Adrenal gland (tissue), 5 donors: ENCODE measurements at regions not wholly inside any gene's neighbourhood (a gene's known extent, or its start where the extent isn't known, plus 50 kb on each side); places are given as distances from the start of the nearest gene placed in this dataset.

Experiments
- CTCF ChIP-seq, 6 experiments: fragments of 450-650 bp in 4 of 6; fragments of 200-600 bp in 2 of 6; sonication (generic) in 1 of 6; IDR thresholded peaks; 1 replicate in 5 of 6; 2 replicates in 1 of 6; pipeline versions ENCODE4 v1.5.1 to v1.8.0; 2016 to 2021; ENCODE audit warnings: antibody characterized with exemption in 6 of 6, mild to moderate bottlenecking in 2 of 6, moderate library complexity in 1 of 6
- POLR2A ChIP-seq, 2 donors: fragments of 450-650 bp; IDR thresholded peaks; one replicate each; pipeline ENCODE4 v1.6.1; 2017; ENCODE audit warnings: antibody characterized with exemption in 2 of 2, mild to moderate bottlenecking in 2 of 2, moderate library complexity in 1 of 2
- donor health status: DM: no; HTN: no; CAD: no.

- no peak for TF ChIP-seq CTCF (IDR thresholded peaks at IDR 0.05)
- no peak for TF ChIP-seq POLR2A (IDR thresholded peaks at IDR 0.05)
Measured at GRCh38 chr18:43671431-43671830, 394.1 kb upstream of the SYT4 start.
